ENCODE measurements at regions not wholly inside any gene's neighbourhood (a gene's known extent, or its start where the extent isn't known, plus 50 kb on each side); places are given as distances from the start of the nearest gene placed in this dataset.

- no peak for TF ChIP-seq CTCF (IDR thresholded peaks at IDR 0.05)
- TF ChIP-seq EP300 (IDR thresholded peaks at IDR 0.05) = no peak
- no peak for TF ChIP-seq POLR2AphosphoS5 (IDR thresholded peaks at IDR 0.05)
- no peak for TF ChIP-seq POLR2A (IDR thresholded peaks at IDR 0.05)
These were observed 1180.6 kb upstream of the CDH18 start for GRCh38 chr5:21168557-21168956.

Data from suprapubic skin (tissue), 4 donors.